Suprapubic skin (tissue), 4 donors: ENCODE measurements at regions not wholly inside any gene's neighbourhood (a gene's known extent, or its start where the extent isn't known, plus 50 kb on each side); places are given as distances from the start of the nearest gene placed in this dataset.
A peak's percentile ranks its signal among the peaks of the same experiment; 100 is the strongest.

Source experiments
- DNase-seq, 2 donors: peaks; one replicate each; pipeline ENCODE4 v3.0.0-alpha.2; 2019; ENCODE audit warnings: low spot score in 2 of 2
- H3K27ac ChIP-seq: fragments of 200-600 bp; sonication (generic); one replicate; pipeline ENCODE4 v1.5.1; 2019
- H3K27me3 ChIP-seq: fragments of 200-600 bp; sonication (generic); one replicate; pipeline ENCODE4 v1.5.1; 2019
- H3K36me3 ChIP-seq: fragments of 200-600 bp; sonication (generic); one replicate; pipeline ENCODE4 v1.5.1; 2019
- H3K4me1 ChIP-seq: fragments of 200-600 bp; sonication (generic); one replicate; pipeline ENCODE4 v1.5.1; 2019
- H3K4me3 ChIP-seq: fragments of 200-600 bp; sonication (generic); one replicate; pipeline ENCODE4 v1.5.1; 2019; ENCODE audit warnings: mild to moderate bottlenecking
- H3K9me3 ChIP-seq: fragments of 200-600 bp; sonication (generic); one replicate; pipeline ENCODE4 v1.5.1; 2019
- CTCF ChIP-seq, 2 donors: fragments of 200-600 bp in 1 of 2; fragments of 450-650 bp in 1 of 2; sonication (generic) in 1 of 2; IDR thresholded peaks; one replicate each; pipeline ENCODE4 v1.5.1; 2016 to 2019; ENCODE audit warnings: antibody characterized with exemption in 2 of 2, mild to moderate bottlenecking in 1 of 2, moderate library complexity in 1 of 2
- EP300 ChIP-seq: sonication (generic); formaldehyde crosslinking; IDR thresholded peaks from one replicate; pipeline ENCODE4 v1.6.1; 2017; ENCODE audit warnings: antibody characterized with exemption
- POLR2A ChIP-seq, 2 donors: fragments of 450-650 bp; IDR thresholded peaks; one replicate each; pipeline ENCODE4 v1.6.1; 2017; ENCODE audit warnings: antibody characterized with exemption in 2 of 2, mild to moderate bottlenecking in 2 of 2, moderate library complexity in 2 of 2
- POLR2AphosphoS5 ChIP-seq, 3 donors: sonication (generic); formaldehyde crosslinking; IDR thresholded peaks; one replicate each; pipeline ENCODE4 v1.6.1; 2017; ENCODE audit warnings: antibody characterized with exemption in 3 of 3
- WGBS: methylation state at CpG from one replicate; pipeline ENCODE4 v1.1.5; 2018; 5-methylcytosine and 5-hydroxymethylcytosine counted together

GRCh38 chr17:31696184-31696602 lies 162.9 kb downstream of the COPRS start:
- H3K4me3 ChIP-seq: no peak overlapping the region
- TF ChIP-seq POLR2A (IDR thresholded peaks at IDR 0.05) (no peak), POLR2AphosphoS5 (IDR thresholded peaks at IDR 0.05) (peak in 1 of 3 donors; percentile 52), CTCF (IDR thresholded peaks at IDR 0.05) (peak; percentile 13 to 34), EP300 (no peak)
- H3K27ac ChIP-seq: peak overlapping the region; percentile 0
- DNase-seq: peak; percentile 90 to 94
- H3K27me3 ChIP-seq: no peaks in the 10 kb centered on the region
- WGBS: 25% methylated on average over 12 of the region's 12 CpGs
- peaks cover 25% of the 10 kb centered on the region for H3K4me1 ChIP-seq
- H3K36me3 ChIP-seq: no peaks in the 10 kb centered on the region
- H3K9me3 ChIP-seq: no peaks in the 10 kb centered on the region

DNA sequence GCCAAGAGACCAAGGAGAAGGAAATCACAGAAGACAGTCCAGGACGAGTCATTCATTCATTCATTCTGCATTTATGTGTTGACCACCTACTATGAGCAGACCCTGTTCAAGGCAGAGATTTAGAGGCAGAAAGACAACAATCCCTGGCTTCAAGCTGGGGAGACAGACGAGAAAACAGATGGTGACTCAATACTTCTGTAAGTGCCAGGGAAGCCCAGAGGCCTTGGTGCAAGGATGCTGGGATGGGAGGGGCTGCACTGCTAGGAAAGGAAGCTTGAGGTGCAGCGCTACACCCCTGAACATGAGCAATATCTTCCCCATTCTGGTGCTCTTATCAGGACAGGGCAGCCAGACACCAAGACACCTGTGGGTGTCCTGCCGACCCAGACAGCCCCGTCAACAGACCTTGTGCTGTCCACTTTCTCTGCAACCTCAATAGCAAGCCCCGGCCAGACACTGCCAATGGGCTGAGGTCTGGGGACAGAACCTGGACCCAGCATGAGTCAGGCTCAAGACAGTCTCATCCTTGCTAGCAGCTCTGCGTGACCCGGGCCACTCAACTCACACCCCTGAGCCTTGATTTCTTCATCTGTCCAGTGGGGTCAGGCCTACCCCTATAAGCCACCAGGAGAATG lies 163.5 kb downstream of the COPRS start:
- Histone ChIP-seq H3K36me3 (no peaks in the 10 kb centered on the region), H3K9me3 (no peaks in the 10 kb centered on the region), H3K4me1 (peaks cover 25% of the 10 kb centered on the region), H3K27ac (peak overlapping the region; percentile 0), H3K27me3 (no peaks in the 10 kb centered on the region), H3K4me3 (no peak overlapping the region)
- TF ChIP-seq POLR2A (IDR thresholded peaks at IDR 0.05) (no peak), POLR2AphosphoS5 (IDR thresholded peaks at IDR 0.05) (no peak), EP300 (no peak), CTCF (IDR thresholded peaks at IDR 0.05) (no peak)
- 58% methylated on average over 5 of the region's 8 CpGs for WGBS
- no peak for DNase-seq

DNA sequence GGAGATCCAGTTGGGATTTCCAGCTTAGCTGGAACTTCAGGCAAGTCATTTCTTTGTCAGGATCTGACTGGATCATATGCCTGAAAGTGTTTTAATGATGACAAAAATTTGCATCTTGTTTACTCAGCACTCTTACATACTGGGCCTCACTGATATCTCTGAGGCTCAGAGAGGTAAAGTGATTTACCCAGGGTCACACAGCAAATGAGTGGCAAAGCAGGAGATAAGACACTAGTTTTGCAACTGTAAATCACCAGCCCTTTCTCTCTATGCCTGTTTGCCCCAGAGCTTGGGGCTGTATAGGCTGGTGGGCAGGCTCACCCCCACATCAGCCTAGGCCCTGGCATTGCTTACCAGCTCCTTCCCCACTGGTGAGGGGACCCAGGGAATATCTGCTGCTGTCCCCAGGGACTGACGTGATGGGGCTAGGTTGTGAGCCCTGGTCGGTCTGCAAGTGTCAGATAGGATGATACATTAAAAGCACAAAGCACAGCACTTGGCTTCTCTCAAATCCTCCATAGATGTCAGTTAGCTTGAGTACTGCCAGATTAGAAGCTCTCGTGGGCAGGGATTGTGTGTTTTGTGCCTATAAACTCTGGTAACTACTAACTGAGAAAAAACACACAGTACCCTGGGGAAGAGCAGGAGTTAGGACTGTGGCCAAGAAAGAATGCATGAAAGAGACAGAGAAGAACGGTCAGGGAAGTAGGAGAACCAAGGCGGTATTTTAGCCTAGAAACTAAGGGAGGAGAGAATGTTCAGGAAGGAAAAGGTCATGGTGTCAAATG lies 165.4 kb downstream of the COPRS start:
- DNase-seq: no peak
- H3K27ac ChIP-seq: no peak overlapping the region
- H3K4me3 ChIP-seq: no peak overlapping the region
- no peaks in the 10 kb centered on the region for H3K36me3 ChIP-seq
- no peaks in the 10 kb centered on the region for H3K27me3 ChIP-seq
- H3K4me1 ChIP-seq: peaks cover 25% of the 10 kb centered on the region
- TF ChIP-seq EP300 (no peak), POLR2A (IDR thresholded peaks at IDR 0.05) (no peak), POLR2AphosphoS5 (IDR thresholded peaks at IDR 0.05) (no peak)
- no peaks in the 10 kb centered on the region for H3K9me3 ChIP-seq
- 81% methylated on average over 5 of the region's 5 CpGs for WGBS

DNA sequence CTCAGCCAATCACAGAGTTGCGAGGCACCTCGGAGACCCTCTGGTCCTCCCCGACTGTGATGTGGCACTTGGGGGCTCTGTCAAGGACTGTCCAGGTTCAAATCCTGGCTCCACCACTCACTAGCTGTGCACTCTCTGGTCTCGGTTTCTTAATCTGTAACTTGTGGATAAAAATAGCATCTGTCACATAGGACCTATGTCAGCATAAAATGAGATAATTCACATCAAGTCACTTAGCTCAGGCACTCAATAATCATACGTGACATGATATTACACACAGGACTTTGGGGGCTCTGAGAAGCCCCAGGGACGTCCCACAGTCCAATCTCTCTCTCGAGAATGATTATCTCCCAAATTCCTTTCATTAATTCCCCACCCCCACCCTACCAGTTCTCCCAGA lies 166.4 kb downstream of the COPRS start:
- H3K27ac ChIP-seq: no peak overlapping the region
- H3K4me1 ChIP-seq: peaks cover 25% of the 10 kb centered on the region
- DNase-seq: no peak
- no peak overlapping the region for H3K4me3 ChIP-seq
- no peak for TF ChIP-seq POLR2AphosphoS5 (IDR thresholded peaks at IDR 0.05)
- no peak for TF ChIP-seq CTCF (IDR thresholded peaks at IDR 0.05)
- no peak for TF ChIP-seq POLR2A (IDR thresholded peaks at IDR 0.05)
- no peak for TF ChIP-seq EP300
- H3K36me3 ChIP-seq: no peaks in the 10 kb centered on the region
- H3K9me3 ChIP-seq: no peaks in the 10 kb centered on the region
- no peaks in the 10 kb centered on the region for H3K27me3 ChIP-seq
- whole genome bisulfite sequencing: 69% methylated on average over 7 of the region's 7 CpGs

DNA sequence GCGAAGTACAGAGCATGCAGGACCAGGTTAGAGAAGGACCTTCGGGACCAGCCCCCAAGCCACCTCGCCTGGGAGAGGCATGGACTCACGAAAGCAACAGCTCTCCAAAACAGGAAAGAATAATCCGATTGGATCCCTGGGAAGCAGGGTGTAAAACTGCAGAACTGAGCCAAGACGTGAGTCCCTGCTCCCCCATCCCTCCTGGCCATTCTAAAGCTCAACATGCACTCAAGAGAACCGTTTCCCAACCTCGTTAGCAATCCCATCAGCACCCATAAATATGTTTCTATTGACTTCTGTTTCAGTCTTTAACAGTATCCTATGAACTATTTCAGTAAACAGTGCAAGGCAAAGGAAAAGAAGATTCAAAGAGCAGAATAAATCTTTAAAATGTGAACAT lies 167.0 kb downstream of the COPRS start:
- no peaks in the 10 kb centered on the region for H3K9me3 ChIP-seq
- H3K4me3 ChIP-seq: no peak overlapping the region
- H3K4me1 ChIP-seq: peaks cover 23% of the 10 kb centered on the region
- H3K27me3 ChIP-seq: no peaks in the 10 kb centered on the region
- 61% methylated on average over 8 of the region's 8 CpGs for WGBS
- no peak overlapping the region for H3K27ac ChIP-seq
- DNase-seq: no peak
- H3K36me3 ChIP-seq: no peaks in the 10 kb centered on the region
- no peak for TF ChIP-seq POLR2AphosphoS5 (IDR thresholded peaks at IDR 0.05)
- no peak for TF ChIP-seq EP300
- TF ChIP-seq CTCF (IDR thresholded peaks at IDR 0.05): no peak
- no peak for TF ChIP-seq POLR2A (IDR thresholded peaks at IDR 0.05)
